ENCODE measurements at regions not wholly inside any gene's neighbourhood (a gene's known extent, or its start where the extent isn't known, plus 50 kb on each side); places are given as distances from the start of the nearest gene placed in this dataset.

- no peak for TF ChIP-seq CTCF (IDR thresholded peaks at IDR 0.05 in 4 of 5, conservative IDR thresholded peaks at IDR 0.05 in 1 of 5)
- no peak for TF ChIP-seq POLR2A (IDR thresholded peaks at IDR 0.05)
These were observed 284.8 kb upstream of the GRAMD2B start for GRCh38 chr5:126138281-126138931.

All from gastrocnemius medialis (tissue), 4 donors.